ENCODE measurements at regions not wholly inside any gene's neighbourhood (a gene's known extent, or its start where the extent isn't known, plus 50 kb on each side); places are given as distances from the start of the nearest gene placed in this dataset.

- DNase-seq = no peak
Observed at GRCh38 chr6:168384045-168385036, 56.6 kb upstream of the SMOC2 start.

GRCh38 chr6:168385037-168385759 lies 55.8 kb upstream of the SMOC2 start:
- no peak for DNase-seq

DNA sequence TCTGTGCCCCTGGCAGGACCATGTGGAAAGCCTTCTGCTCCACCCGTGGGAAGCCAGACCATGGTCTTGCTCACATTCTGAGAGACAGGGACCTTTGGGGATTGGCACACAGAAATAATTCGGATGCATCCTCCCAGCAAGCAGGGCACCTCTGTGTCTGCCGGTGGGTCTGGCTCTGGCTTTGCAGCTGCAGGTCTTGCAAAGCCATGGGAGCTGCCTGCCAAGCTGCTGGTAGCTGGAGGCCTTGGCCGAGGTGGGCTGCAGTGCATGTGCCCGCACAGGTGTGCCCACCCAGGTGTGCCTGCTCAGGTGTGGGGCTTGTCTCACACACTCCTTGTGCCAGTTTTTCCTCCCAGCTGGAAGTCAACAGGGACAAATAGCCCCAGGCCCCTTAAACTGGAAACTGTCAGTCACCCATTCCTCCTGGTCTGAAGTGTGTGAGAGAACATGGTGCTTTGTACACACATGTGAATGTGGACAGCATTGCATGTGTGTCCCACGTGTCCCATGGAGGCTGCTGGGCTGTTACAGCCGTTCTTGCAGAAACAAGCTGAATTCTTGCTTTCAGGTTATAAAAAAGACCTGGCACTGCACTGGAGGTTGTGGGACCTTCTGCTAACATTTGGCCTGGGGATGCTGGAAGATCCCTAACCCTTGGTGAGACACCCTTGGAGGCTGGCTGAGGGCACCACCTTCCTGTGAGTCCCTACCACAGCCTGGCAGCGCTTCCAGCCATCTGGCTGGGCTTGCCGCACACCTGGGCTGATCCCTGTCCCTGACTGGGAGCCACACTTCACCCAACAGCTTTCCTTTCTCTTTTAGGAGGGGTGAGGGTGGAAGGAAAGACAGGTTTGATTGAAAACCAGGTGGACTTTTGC lies 54.9 kb upstream of the SMOC2 start:
- DNase-seq = no peak

- DNase-seq = no peak
Observed at GRCh38 chr6:168386973-168387372, 54.0 kb upstream of the SMOC2 start.

DNA sequence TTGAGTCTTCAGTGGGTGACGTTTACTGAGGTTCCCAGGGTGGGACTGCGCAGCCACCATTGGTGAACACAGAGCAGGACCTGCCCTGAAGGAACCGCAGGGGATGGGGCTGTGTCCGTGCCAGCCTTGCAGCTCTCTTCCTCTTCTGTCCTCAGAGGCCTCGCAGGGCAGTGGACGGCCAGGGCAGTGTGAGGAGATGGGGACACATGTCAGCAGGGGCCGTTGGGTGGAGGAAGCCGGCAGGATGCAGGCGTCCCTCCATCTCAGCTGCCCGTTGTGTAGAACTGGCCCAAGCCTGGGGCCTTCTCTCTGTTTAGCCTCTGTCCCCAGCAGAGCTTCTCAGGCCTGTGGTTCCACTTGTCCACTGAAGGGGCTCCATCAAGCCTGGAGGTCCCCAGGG lies 53.6 kb upstream of the SMOC2 start:
- DNase-seq = no peak

- DNase-seq = no peak
Observed at GRCh38 chr6:168387911-168388310, 53.1 kb upstream of the SMOC2 start.

- DNase-seq = peak; percentile 57
Observed at GRCh38 chr6:168388641-168389633, 52.0 kb upstream of the SMOC2 start.

GRCh38 chr6:168390749-168391420 lies 50.1 kb upstream of the SMOC2 start:
- DNase-seq = no peak
